GM08714 (cell line): ENCODE measurements at regions not wholly inside any gene's neighbourhood (a gene's known extent, or its start where the extent isn't known, plus 50 kb on each side); places are given as distances from the start of the nearest gene placed in this dataset.
"Not testable (repeated sequence)": the region's sequence is repeated elsewhere in the genome, so short reads cannot be mapped to it uniquely, and the experiment has no call there.

Experiments used
- H3K4me3 ChIP-seq: fragments of 200-500 bp; sonication (Bioruptor generic); 2 replicates; pipeline ENCODE4 v1.5.1; 2014; ENCODE audit warnings: mild to moderate bottlenecking, low read length, inconsistent platforms
- ZNF274 ChIP-seq: IDR thresholded peaks from 2 replicates; pipeline ENCODE4 v1.6.1; 2012; ENCODE audit warnings: mild to moderate bottlenecking, low read depth, low read length

- no peak for TF ChIP-seq ZNF274
- H3K4me3 ChIP-seq, result no peak overlapping the region
These were observed 166.9 kb upstream of the PRSS1 start for GRCh38 chr7:142582351-142582750.

GRCh38 chr7:142581341-142581740, 167.9 kb upstream of the PRSS1 start:
- no peak for TF ChIP-seq ZNF274
- no peak overlapping the region; the same call in 1 of the 2 replicates for H3K4me3 ChIP-seq

- TF ChIP-seq ZNF274, result no peak
- peak overlapping the region; percentile 5; the same call in 1 of the 2 replicates for H3K4me3 ChIP-seq
These were observed 169.3 kb upstream of the PRSS1 start for GRCh38 chr7:142579946-142580345.

- H3K4me3 ChIP-seq, result not testable (repeated sequence)
These were observed 173.9 kb upstream of the PRSS1 start for GRCh38 chr7:142575351-142575750.

- no peak overlapping the region for H3K4me3 ChIP-seq
- TF ChIP-seq ZNF274, result no peak
These were observed 177.7 kb upstream of the PRSS1 start for GRCh38 chr7:142571581-142571980.

GRCh38 chr7:142569851-142570250, 179.4 kb upstream of the PRSS1 start:
- no peak overlapping the region for H3K4me3 ChIP-seq
- TF ChIP-seq ZNF274, result no peak

GRCh38 chr7:142568435-142569097, 180.7 kb upstream of the PRSS1 start:
- TF ChIP-seq ZNF274, result no peak
- no peak overlapping the region for H3K4me3 ChIP-seq

GRCh38 chr7:142567201-142568075, 181.8 kb upstream of the PRSS1 start:
- TF ChIP-seq ZNF274, result no peak
- H3K4me3 ChIP-seq, result no peak overlapping the region

- no peak overlapping the region for H3K4me3 ChIP-seq
- TF ChIP-seq ZNF274, result no peak
These were observed 183.0 kb upstream of the PRSS1 start for GRCh38 chr7:142566271-142566670.

GRCh38 chr7:142564125-142564524, 185.1 kb upstream of the PRSS1 start:
- H3K4me3 ChIP-seq, result not testable (repeated sequence)

GRCh38 chr7:142563470-142563869, 185.8 kb upstream of the PRSS1 start:
- no peak overlapping the region for H3K4me3 ChIP-seq
- no peak for TF ChIP-seq ZNF274

- no peak for TF ChIP-seq ZNF274
- no peak overlapping the region for H3K4me3 ChIP-seq
These were observed 186.6 kb upstream of the PRSS1 start for GRCh38 chr7:142562688-142563087.

GRCh38 chr7:142561396-142561795, 187.9 kb upstream of the PRSS1 start:
- H3K4me3 ChIP-seq, result not testable (repeated sequence)

- not testable (repeated sequence) for H3K4me3 ChIP-seq
These were observed 188.5 kb upstream of the PRSS1 start for GRCh38 chr7:142560770-142561169.

GRCh38 chr7:142560166-142560565, 189.1 kb upstream of the PRSS1 start:
- TF ChIP-seq ZNF274, result no peak
- no peak overlapping the region for H3K4me3 ChIP-seq
